PFSK-1 (cell line): ENCODE measurements at regions not wholly inside any gene's neighbourhood (a gene's known extent, or its start where the extent isn't known, plus 50 kb on each side); places are given as distances from the start of the nearest gene placed in this dataset.

Source experiments
- FOXP2 ChIP-seq: optimal IDR thresholded peaks from 2 replicates; pipeline ENCODE3; 2011; ENCODE audit warnings: borderline replicate concordance, control low read depth, inconsistent platforms; ENCODE audit not compliant: insufficient read depth; ENCODE audit errors: extremely low read length, extremely low read depth
- POLR2AphosphoS5 ChIP-seq: IDR thresholded peaks from 2 replicates; pipeline ENCODE4 v1.6.1; 2012; ENCODE audit warnings: low read depth, mild to moderate bottlenecking, control low read depth, low read length, moderate library complexity
- SIN3A ChIP-seq: IDR thresholded peaks from 2 replicates; pipeline ENCODE4 v1.6.1; 2012; ENCODE audit warnings: mild to moderate bottlenecking, low read length, moderate library complexity, borderline replicate concordance; ENCODE audit not compliant: insufficient read depth
- TAF1 ChIP-seq: IDR thresholded peaks from 2 replicates; pipeline ENCODE4 v1.6.1; 2012; ENCODE audit warnings: low read length, control low read depth, borderline replicate concordance; ENCODE audit not compliant: insufficient read depth
- TF ChIP-seq, protein P1 (sequence below), 2 experiments: IDR thresholded peaks; 2 replicates each; pipeline versions ENCODE4 v1.6.1 to v1.8.0; 2011 to 2012; ENCODE audit warnings: low read depth in 2 of 2, low read length in 2 of 2, control low read depth in 1 of 2, inconsistent platforms in 1 of 2, mild to moderate bottlenecking in 1 of 2, moderate library complexity in 1 of 2; ENCODE audit not compliant: insufficient read depth in 1 of 2

DNA sequence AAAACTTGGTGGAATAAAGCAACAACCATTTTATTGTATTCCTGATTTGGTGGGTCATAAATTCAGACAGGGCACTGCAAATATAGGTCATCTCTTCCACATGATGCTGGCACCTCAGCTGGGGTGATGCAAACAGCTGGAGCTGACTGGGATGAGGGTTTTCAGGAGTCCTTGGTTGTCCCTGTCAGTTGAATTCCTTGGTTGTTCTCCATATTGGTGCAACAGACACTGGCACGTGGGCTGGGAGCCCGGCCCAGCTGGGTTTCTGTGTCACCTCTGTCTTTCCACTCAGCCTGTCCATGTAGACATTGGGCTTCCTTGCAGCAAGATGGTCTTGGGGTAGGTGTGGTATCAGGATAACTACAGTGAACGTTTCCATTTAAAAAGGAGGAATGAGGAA is 518.0 kb upstream of the MEF2C start:
- TF ChIP-seq POLR2AphosphoS5 = no peak

DNA sequence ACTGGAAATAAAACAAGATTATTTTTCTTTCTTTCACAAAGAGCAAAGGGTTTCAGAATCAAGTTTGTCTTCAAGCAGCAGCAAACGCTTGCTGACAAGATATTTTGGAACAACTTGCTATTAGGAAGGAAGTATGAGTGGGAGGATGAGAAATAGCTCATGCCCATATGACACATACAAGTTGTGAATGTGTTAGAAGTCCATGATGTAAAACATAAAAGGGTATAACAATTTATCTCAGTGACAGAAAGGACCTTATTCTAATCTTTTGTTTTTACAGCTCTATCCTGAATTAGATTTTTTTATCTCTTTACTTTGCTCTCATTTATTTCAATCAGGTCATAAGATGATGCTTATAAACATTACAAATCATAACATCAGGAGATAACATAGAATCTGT is 516.6 kb upstream of the MEF2C start:
- TF ChIP-seq POLR2AphosphoS5 (no peak), FOXP2 (no peak)

DNA sequence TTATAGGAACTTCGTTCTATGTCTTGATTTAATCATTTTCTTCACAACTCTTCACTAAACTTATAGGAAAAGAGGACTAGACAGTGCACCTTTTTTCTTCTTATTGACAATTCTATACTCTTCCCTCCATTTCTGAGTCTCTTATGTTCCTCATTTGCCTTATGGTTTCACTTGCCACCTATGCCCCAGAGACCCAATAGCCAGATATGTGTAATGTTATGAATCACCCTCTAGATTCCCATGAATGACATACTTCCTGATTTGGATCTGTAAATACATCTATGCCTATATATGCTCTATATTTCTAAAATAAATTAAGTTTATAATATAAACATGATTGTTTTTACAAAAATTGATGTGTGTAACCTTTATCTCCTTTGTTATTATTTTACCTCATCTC is 514.1 kb upstream of the MEF2C start:
- TF ChIP-seq, protein P1, sequence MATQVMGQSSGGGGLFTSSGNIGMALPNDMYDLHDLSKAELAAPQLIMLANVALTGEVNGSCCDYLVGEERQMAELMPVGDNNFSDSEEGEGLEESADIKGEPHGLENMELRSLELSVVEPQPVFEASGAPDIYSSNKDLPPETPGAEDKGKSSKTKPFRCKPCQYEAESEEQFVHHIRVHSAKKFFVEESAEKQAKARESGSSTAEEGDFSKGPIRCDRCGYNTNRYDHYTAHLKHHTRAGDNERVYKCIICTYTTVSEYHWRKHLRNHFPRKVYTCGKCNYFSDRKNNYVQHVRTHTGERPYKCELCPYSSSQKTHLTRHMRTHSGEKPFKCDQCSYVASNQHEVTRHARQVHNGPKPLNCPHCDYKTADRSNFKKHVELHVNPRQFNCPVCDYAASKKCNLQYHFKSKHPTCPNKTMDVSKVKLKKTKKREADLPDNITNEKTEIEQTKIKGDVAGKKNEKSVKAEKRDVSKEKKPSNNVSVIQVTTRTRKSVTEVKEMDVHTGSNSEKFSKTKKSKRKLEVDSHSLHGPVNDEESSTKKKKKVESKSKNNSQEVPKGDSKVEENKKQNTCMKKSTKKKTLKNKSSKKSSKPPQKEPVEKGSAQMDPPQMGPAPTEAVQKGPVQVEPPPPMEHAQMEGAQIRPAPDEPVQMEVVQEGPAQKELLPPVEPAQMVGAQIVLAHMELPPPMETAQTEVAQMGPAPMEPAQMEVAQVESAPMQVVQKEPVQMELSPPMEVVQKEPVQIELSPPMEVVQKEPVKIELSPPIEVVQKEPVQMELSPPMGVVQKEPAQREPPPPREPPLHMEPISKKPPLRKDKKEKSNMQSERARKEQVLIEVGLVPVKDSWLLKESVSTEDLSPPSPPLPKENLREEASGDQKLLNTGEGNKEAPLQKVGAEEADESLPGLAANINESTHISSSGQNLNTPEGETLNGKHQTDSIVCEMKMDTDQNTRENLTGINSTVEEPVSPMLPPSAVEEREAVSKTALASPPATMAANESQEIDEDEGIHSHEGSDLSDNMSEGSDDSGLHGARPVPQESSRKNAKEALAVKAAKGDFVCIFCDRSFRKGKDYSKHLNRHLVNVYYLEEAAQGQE (IDR thresholded peaks at IDR 0.05; ENCODE audit: insufficient read depth in 1 of 2, low read depth in 2 of 2, low read length in 2 of 2) = no peak
- TF ChIP-seq TAF1 = no peak
- TF ChIP-seq POLR2AphosphoS5 = no peak
- TF ChIP-seq SIN3A = no peak
- TF ChIP-seq FOXP2 = no peak

DNA sequence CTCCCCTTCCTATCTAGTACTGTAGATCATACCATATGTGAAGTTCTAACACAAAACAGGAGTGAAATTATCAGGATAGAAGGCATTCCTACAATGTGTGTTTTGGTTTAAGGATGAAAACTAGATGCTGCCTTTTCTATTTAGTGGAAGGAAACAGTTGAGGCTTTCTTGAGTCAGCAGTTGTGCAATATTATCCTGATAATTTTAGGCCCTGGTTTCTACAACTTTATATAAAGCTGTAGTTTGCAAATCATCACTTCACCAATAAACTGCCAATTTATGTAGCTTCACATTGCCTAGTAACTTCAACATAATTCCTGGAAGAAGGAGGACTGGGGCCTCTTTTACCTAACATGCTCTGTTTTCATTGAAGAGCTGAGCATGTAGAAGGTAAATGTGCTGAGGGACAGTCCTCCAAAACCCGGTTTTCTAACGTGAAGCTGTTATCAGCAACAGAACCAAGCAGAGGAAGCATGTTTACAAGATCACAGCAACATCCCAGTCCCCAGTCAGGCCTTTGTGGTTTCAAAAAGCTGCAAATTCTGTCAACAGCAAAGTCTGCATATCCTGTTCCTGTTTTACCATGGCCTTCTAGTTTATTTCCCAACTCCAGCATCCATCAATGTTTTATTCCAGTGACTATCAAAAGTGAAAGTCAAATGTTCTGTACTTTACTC is 513.4 kb upstream of the MEF2C start:
- peak; percentile 17 for TF ChIP-seq FOXP2
- TF ChIP-seq TAF1 = no peak

DNA sequence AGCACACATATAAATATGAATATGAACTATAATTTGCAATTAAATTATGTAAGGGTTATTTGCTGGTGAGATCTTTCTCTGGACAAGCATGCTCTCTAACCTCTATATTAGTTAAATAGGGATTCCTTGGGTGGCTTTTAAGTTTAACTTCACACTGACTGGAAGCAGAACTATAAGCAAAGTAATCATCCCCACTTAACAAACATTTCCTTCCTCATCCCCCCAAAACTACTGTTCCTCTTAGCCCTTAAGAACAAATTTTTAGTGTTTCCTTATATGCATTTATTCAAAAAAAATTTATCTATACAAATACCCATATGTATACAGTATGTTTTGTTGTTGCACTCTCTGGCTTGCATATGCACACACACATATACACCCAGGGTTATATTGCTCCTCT is 512.1 kb upstream of the MEF2C start:
- no peak for TF ChIP-seq SIN3A
- TF ChIP-seq TAF1 = no peak

DNA sequence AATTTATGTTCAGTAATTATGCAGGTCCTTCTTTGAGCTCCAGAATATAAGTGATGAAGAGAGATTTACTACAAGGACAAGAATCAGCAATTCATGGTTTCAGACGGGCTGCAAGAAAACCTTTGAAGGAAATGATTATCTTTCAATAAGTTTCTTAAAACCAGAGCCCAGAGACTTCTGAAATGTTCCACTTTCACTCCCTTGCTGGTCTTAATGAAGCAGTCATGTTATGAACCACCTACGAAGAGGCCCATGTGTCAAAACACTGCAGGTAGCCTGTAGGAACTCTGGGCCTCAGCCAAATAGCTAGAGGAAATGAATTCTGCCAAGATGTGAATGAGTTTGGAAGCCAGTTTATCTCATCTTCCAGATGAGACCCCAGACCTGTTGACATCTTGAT is 505.9 kb upstream of the MEF2C start:
- TF ChIP-seq, protein P1 (IDR thresholded peaks at IDR 0.05; ENCODE audit: insufficient read depth in 1 of 2, low read depth in 2 of 2, low read length in 2 of 2) = no peak
- no peak for TF ChIP-seq TAF1
- TF ChIP-seq POLR2AphosphoS5 = no peak
- no peak for TF ChIP-seq FOXP2
- TF ChIP-seq SIN3A = no peak

DNA sequence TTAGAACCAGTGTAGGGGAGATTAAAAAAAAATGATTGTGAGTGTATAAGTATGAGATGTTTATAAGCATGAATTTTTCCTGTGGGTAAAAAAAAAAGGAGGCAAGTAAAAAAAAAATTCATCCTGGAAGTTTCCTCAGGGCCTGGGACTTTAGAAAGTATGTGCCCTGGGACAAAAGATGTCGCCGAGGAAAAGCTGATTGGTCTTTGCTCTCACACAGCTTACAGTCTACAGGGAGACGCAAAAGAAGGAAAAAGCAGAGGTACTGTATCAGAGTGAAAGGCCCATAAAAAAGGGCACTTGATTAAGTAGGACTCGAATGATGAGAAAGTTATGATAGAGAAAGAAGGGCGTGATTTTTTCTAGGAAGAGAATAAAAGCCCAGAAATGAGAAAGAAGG is 501.4 kb upstream of the MEF2C start:
- TF ChIP-seq, protein P1 (IDR thresholded peaks at IDR 0.05; ENCODE audit: insufficient read depth in 1 of 2, low read depth in 2 of 2, low read length in 2 of 2) = no peak
- TF ChIP-seq POLR2AphosphoS5 (no peak), TAF1 (no peak), SIN3A (no peak), FOXP2 (no peak)

DNA sequence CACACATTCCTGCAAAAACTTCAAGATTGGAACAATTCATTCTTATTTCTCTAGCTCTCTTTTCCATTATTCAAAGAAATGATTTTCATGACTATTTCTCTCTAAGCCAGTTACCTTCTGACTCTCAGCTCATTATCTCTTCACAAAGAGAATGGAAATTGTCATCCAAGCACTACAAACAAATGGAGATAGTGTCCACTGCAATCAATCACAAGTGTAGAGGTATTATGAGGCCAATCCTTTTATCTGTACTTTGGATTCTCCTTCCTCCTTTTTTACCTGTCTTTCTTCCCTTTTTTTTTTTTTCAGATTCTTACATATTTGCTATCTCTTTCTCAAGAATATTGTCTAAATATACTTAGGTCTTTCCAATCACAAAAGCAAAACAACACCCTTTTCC is 497.7 kb upstream of the MEF2C start:
- TF ChIP-seq, protein P1 (IDR thresholded peaks at IDR 0.05; ENCODE audit: insufficient read depth in 1 of 2, low read depth in 2 of 2, low read length in 2 of 2) = no peak
